ENCODE measurements at regions not wholly inside any gene's neighbourhood (a gene's known extent, or its start where the extent isn't known, plus 50 kb on each side); places are given as distances from the start of the nearest gene placed in this dataset.

DNA sequence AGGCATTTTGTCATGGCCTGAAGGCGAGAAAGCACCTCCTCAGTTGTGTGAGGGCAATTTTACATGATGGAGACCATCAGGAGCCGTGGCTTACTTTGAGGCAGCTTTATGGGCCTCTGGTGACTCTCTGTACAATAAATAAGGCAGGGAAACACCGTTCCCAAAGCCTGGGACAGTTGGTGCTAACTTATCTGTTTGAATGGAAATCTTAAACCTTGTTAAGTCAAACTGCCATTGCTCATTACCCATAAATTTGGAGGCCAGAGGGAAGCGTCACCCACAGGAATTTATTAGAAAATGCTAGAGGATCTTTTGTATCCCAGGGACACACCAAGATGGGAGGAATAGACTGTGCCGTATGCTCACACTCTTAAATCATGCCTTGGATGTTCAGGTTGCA, 1156.9 kb downstream of the BRD1 start (continued):
- TF ChIP-seq, protein P1, sequence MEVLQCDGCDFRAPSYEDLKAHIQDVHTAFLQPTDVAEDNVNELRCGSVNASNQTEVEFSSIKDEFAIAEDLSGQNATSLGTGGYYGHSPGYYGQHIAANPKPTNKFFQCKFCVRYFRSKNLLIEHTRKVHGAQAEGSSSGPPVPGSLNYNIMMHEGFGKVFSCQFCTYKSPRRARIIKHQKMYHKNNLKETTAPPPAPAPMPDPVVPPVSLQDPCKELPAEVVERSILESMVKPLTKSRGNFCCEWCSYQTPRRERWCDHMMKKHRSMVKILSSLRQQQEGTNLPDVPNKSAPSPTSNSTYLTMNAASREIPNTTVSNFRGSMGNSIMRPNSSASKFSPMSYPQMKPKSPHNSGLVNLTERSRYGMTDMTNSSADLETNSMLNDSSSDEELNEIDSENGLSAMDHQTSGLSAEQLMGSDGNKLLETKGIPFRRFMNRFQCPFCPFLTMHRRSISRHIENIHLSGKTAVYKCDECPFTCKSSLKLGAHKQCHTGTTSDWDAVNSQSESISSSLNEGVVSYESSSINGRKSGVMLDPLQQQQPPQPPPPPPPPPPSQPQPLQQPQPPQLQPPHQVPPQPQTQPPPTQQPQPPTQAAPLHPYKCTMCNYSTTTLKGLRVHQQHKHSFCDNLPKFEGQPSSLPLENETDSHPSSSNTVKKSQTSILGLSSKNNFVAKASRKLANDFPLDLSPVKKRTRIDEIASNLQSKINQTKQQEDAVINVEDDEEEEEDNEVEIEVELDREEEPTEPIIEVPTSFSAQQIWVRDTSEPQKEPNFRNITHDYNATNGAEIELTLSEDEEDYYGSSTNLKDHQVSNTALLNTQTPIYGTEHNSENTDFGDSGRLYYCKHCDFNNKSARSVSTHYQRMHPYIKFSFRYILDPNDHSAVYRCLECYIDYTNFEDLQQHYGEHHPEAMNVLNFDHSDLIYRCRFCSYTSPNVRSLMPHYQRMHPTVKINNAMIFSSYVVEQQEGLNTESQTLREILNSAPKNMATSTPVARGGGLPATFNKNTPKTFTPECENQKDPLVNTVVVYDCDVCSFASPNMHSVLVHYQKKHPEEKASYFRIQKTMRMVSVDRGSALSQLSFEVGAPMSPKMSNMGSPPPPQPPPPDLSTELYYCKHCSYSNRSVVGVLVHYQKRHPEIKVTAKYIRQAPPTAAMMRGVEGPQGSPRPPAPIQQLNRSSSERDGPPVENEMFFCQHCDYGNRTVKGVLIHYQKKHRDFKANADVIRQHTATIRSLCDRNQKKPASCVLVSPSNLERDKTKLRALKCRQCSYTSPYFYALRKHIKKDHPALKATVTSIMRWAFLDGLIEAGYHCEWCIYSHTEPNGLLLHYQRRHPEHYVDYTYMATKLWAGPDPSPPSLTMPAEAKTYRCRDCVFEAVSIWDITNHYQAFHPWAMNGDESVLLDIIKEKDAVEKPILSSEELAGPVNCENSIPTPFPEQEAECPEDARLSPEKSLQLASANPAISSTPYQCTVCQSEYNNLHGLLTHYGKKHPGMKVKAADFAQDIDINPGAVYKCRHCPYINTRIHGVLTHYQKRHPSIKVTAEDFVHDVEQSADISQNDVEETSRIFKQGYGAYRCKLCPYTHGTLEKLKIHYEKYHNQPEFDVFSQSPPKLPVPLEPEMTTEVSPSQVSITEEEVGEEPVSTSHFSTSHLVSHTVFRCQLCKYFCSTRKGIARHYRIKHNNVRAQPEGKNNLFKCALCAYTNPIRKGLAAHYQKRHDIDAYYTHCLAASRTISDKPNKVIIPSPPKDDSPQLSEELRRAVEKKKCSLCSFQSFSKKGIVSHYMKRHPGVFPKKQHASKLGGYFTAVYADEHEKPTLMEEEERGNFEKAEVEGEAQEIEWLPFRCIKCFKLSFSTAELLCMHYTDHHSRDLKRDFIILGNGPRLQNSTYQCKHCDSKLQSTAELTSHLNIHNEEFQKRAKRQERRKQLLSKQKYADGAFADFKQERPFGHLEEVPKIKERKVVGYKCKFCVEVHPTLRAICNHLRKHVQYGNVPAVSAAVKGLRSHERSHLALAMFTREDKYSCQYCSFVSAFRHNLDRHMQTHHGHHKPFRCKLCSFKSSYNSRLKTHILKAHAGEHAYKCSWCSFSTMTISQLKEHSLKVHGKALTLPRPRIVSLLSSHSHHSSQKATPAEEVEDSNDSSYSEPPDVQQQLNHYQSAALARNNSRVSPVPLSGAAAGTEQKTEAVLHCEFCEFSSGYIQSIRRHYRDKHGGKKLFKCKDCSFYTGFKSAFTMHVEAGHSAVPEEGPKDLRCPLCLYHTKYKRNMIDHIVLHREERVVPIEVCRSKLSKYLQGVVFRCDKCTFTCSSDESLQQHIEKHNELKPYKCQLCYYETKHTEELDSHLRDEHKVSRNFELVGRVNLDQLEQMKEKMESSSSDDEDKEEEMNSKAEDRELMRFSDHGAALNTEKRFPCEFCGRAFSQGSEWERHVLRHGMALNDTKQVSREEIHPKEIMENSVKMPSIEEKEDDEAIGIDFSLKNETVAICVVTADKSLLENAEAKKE (CRISPR knock-in tag; IDR thresholded peaks at IDR 0.05) = no peak
- TF ChIP-seq, protein P2, sequence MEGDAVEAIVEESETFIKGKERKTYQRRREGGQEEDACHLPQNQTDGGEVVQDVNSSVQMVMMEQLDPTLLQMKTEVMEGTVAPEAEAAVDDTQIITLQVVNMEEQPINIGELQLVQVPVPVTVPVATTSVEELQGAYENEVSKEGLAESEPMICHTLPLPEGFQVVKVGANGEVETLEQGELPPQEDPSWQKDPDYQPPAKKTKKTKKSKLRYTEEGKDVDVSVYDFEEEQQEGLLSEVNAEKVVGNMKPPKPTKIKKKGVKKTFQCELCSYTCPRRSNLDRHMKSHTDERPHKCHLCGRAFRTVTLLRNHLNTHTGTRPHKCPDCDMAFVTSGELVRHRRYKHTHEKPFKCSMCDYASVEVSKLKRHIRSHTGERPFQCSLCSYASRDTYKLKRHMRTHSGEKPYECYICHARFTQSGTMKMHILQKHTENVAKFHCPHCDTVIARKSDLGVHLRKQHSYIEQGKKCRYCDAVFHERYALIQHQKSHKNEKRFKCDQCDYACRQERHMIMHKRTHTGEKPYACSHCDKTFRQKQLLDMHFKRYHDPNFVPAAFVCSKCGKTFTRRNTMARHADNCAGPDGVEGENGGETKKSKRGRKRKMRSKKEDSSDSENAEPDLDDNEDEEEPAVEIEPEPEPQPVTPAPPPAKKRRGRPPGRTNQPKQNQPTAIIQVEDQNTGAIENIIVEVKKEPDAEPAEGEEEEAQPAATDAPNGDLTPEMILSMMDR (conservative IDR thresholded peaks at IDR 0.05; ENCODE audit: low read depth in 2 of 2) = no peak
- TF ChIP-seq CREB1 (CRISPR knock-in tag; IDR thresholded peaks at IDR 0.05; ENCODE audit: low read depth) = no peak
- TF ChIP-seq, protein P3, sequence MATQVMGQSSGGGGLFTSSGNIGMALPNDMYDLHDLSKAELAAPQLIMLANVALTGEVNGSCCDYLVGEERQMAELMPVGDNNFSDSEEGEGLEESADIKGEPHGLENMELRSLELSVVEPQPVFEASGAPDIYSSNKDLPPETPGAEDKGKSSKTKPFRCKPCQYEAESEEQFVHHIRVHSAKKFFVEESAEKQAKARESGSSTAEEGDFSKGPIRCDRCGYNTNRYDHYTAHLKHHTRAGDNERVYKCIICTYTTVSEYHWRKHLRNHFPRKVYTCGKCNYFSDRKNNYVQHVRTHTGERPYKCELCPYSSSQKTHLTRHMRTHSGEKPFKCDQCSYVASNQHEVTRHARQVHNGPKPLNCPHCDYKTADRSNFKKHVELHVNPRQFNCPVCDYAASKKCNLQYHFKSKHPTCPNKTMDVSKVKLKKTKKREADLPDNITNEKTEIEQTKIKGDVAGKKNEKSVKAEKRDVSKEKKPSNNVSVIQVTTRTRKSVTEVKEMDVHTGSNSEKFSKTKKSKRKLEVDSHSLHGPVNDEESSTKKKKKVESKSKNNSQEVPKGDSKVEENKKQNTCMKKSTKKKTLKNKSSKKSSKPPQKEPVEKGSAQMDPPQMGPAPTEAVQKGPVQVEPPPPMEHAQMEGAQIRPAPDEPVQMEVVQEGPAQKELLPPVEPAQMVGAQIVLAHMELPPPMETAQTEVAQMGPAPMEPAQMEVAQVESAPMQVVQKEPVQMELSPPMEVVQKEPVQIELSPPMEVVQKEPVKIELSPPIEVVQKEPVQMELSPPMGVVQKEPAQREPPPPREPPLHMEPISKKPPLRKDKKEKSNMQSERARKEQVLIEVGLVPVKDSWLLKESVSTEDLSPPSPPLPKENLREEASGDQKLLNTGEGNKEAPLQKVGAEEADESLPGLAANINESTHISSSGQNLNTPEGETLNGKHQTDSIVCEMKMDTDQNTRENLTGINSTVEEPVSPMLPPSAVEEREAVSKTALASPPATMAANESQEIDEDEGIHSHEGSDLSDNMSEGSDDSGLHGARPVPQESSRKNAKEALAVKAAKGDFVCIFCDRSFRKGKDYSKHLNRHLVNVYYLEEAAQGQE (IDR thresholded peaks at IDR 0.05; ENCODE audit: unreplicated experiment) = no peak
- no peak for TF ChIP-seq EZH2 (IDR thresholded peaks at IDR 0.05; ENCODE audit: low read depth, unreplicated experiment)
- no peak for TF ChIP-seq ZNF331 (CRISPR knock-in tag; IDR thresholded peaks at IDR 0.05; ENCODE audit: low read depth)

Data from GM23338 (cell line).